Progenitor cell of endocrine pancreas (in vitro differentiated cells): ENCODE measurements at regions not wholly inside any gene's neighbourhood (a gene's known extent, or its start where the extent isn't known, plus 50 kb on each side); places are given as distances from the start of the nearest gene placed in this dataset.

Source experiments
- DNase-seq: peaks from one replicate; pipeline ENCODE4 v3.0.0; 2021; ENCODE audit warnings: low spot score; ENCODE audit not compliant: unreplicated experiment
- H3K27ac Mint-ChIP-seq: 2 replicates; pipeline ENCODE4 v1.8.0; 2021; ENCODE audit warnings: mild to moderate bottlenecking, moderate library complexity, mixed read lengths
- H3K27me3 Mint-ChIP-seq: 2 replicates; pipeline ENCODE4 v1.8.0; 2021; ENCODE audit warnings: mixed read lengths
- H3K36me3 Mint-ChIP-seq: 2 replicates; pipeline ENCODE4 v1.8.0; 2022; ENCODE audit warnings: mixed read lengths; ENCODE audit not compliant: insufficient read depth
- H3K4me1 Mint-ChIP-seq: 2 replicates; pipeline ENCODE4 v1.8.0; 2021; ENCODE audit warnings: low read depth, mixed read lengths
- H3K4me3 Mint-ChIP-seq: 2 replicates; pipeline ENCODE4 v1.8.0; 2021; ENCODE audit warnings: low read depth, mild to moderate bottlenecking, moderate library complexity, mixed read lengths
- H3K9me3 Mint-ChIP-seq: 2 replicates; pipeline ENCODE4 v1.8.0; 2021; ENCODE audit warnings: low read depth, mixed read lengths
- CTCF ChIP-seq: fragments of 200-600 bp; sonication (generic); IDR thresholded peaks from one replicate; pipeline ENCODE4 v1.5.0; 2021; ENCODE audit warnings: antibody characterized with exemption, mild to moderate bottlenecking; ENCODE audit not compliant: unreplicated experiment

GRCh38 chr18:43825768-43826167 is 548.5 kb upstream of the SYT4 start:
- Mint-ChIP-seq H3K27ac (no peak overlapping the region), H3K4me1 (no peaks in the 10 kb centered on the region), H3K9me3 (no peaks in the 10 kb centered on the region), H3K36me3 (no peaks in the 10 kb centered on the region), H3K27me3 (no peaks in the 10 kb centered on the region), H3K4me3 (no peak overlapping the region)
- no peak for TF ChIP-seq CTCF
- no peak for DNase-seq

GRCh38 chr18:43826215-43826614 is 548.9 kb upstream of the SYT4 start:
- Mint-ChIP-seq H3K27ac (no peak overlapping the region), H3K4me3 (no peak overlapping the region), H3K27me3 (no peaks in the 10 kb centered on the region), H3K4me1 (peaks cover 1% of the 10 kb centered on the region), H3K36me3 (no peaks in the 10 kb centered on the region), H3K9me3 (no peaks in the 10 kb centered on the region)
- TF ChIP-seq CTCF = no peak
- no peak for DNase-seq

- H3K36me3 Mint-ChIP-seq = no peaks in the 10 kb centered on the region
Observed at GRCh38 chr18:43827311-43827710, 550.0 kb upstream of the SYT4 start.

GRCh38 chr18:43830303-43830702 is 553.0 kb upstream of the SYT4 start:
- no peaks in the 10 kb centered on the region for H3K27me3 Mint-ChIP-seq
- H3K36me3 Mint-ChIP-seq = no peaks in the 10 kb centered on the region
- H3K4me1 Mint-ChIP-seq = peaks cover 1% of the 10 kb centered on the region
- H3K9me3 Mint-ChIP-seq = no peaks in the 10 kb centered on the region
- no peak for TF ChIP-seq CTCF
- H3K27ac Mint-ChIP-seq = no peak overlapping the region
- no peak overlapping the region for H3K4me3 Mint-ChIP-seq
- DNase-seq = no peak

More at GRCh38 chr18:43827311-43827710, 550.0 kb upstream of the SYT4 start:
- peaks cover 1% of the 10 kb centered on the region for H3K4me1 Mint-ChIP-seq
- no peak for DNase-seq
- TF ChIP-seq CTCF = no peak
- no peaks in the 10 kb centered on the region for H3K9me3 Mint-ChIP-seq
- no peaks in the 10 kb centered on the region for H3K27me3 Mint-ChIP-seq
- H3K4me3 Mint-ChIP-seq = no peak overlapping the region
- H3K27ac Mint-ChIP-seq = no peak overlapping the region

- DNase-seq = no peak
- Mint-ChIP-seq H3K4me1 (peaks cover 1% of the 10 kb centered on the region), H3K36me3 (no peaks in the 10 kb centered on the region), H3K9me3 (no peaks in the 10 kb centered on the region), H3K27me3 (no peaks in the 10 kb centered on the region), H3K4me3 (no peak overlapping the region), H3K27ac (no peak overlapping the region)
- no peak for TF ChIP-seq CTCF
Observed at GRCh38 chr18:43830947-43831346, 553.7 kb upstream of the SYT4 start.
